ENCODE measurements at regions not wholly inside any gene's neighbourhood (a gene's known extent, or its start where the extent isn't known, plus 50 kb on each side); places are given as distances from the start of the nearest gene placed in this dataset.

GRCh38 chr2:60358476-60358875, 195.0 kb downstream of the BCL11A start:
- H3K9ac ChIP-seq (replicated peaks in 1 of 4; ENCODE audit: extremely low read depth in 1 of 4, low read depth in 3 of 4, low read length in 3 of 4) = no peak overlapping the region
- H2BK12ac ChIP-seq (ENCODE audit: low read depth, low read length) = no peak overlapping the region
- no peak overlapping the region for H3K4me3 ChIP-seq (ENCODE audit: extremely low read depth in 1 of 4, insufficient read depth in 2 of 4, low read depth in 3 of 4, low read length in 4 of 4)
- no peaks in the 10 kb centered on the region for H3K79me2 ChIP-seq (ENCODE audit: control insufficient read depth in 1 of 2, insufficient read depth in 2 of 2, low read length in 2 of 2)
- H3K56ac ChIP-seq (replicated peaks; ENCODE audit: insufficient read length, low read depth, low read length) = no peak overlapping the region
- H2BK20ac ChIP-seq (ENCODE audit: low read length) = no peak overlapping the region
- ChIA-PET POLR2A (ENCODE audit: partially characterized antibody) (no interaction called here), CTCF (ENCODE audit: partially characterized antibody) (interaction anchor here (0.9 to 1.0 kb wide), 2 partner anchors 62 to 81 kb away, joined by 3 to 5 read pairs; no protein-coding TSS in a partner anchor)
- no peak for TF ChIP-seq SAP30 (IDR thresholded peaks at IDR 0.05; ENCODE audit: insufficient read depth, insufficient replicate concordance, low read length)
- TF ChIP-seq HDAC6 (IDR thresholded peaks at IDR 0.05; ENCODE audit: low read depth, low read length) = no peak
- no peak for TF ChIP-seq PHF8 (conservative IDR thresholded peaks at IDR 0.05; ENCODE audit: low read depth, low read length)
- H2BK15ac ChIP-seq (ENCODE audit: low read length) = no peak overlapping the region
- no peaks in the 10 kb centered on the region; the same call in 1 of the 2 replicates for H3K23me2 ChIP-seq (ENCODE audit: low read depth, low read length)
- no peak overlapping the region for H2BK5ac ChIP-seq (ENCODE audit: low read depth, low read length)
- H3K9me3 ChIP-seq (ENCODE audit: insufficient read depth in 2 of 2, low read depth in 1 of 2, low read length in 1 of 2) = no peaks in the 10 kb centered on the region
- no peak overlapping the region for H3K23ac ChIP-seq (ENCODE audit: insufficient read length)
- no peaks in the 10 kb centered on the region for H3K27me3 ChIP-seq (replicated peaks in 1 of 4; ENCODE audit: control insufficient read depth in 3 of 4, extremely low read depth in 1 of 4, insufficient read depth in 3 of 4, low read length in 3 of 4)
- H4K5ac ChIP-seq (ENCODE audit: insufficient read length, low read depth, low read length) = no peak overlapping the region
- no peak overlapping the region for H3K14ac ChIP-seq (ENCODE audit: insufficient read length)
- H2AK5ac ChIP-seq (ENCODE audit: low read depth, low read length) = no peak overlapping the region
- H4K20me1 ChIP-seq (replicated peaks in 1 of 2; ENCODE audit: control insufficient read depth in 1 of 2, insufficient read depth in 2 of 2, low read length in 2 of 2) = no peaks in the 10 kb centered on the region
- no peak overlapping the region for H3K27ac ChIP-seq (ENCODE audit: low read depth, low read length)
- WGBS, 2 experiments (ENCODE audit: extremely low coverage in 1 of 2, insufficient coverage in 1 of 2, insufficient read length in 1 of 2, insufficient replicate concordance in 2 of 2, low coverage in 1 of 2, low lambda C conversion rate in 2 of 2, missing lambda C conversion rate in 1 of 2) = 84% methylated on average over 4 of the region's 4 CpGs; no CpG with 5 or more reads in 1 of the 2 experiments
- H2AFZ ChIP-seq (ENCODE audit: low read length) = no peak overlapping the region
- no peak for FAIRE-seq
- no peak overlapping the region for H3K18ac ChIP-seq (ENCODE audit: extremely low read depth, low read length)
- H3K4ac ChIP-seq (replicated peaks; ENCODE audit: insufficient read length, low read depth, low read length) = no peak overlapping the region
- H2BK120ac ChIP-seq (replicated peaks; ENCODE audit: low read depth, low read length) = no peak overlapping the region
- no peaks in the 10 kb centered on the region for H3K79me1 ChIP-seq (ENCODE audit: low read depth, low read length)
- DNase-seq (ENCODE audit: low read depth in 1 of 2, low spot score in 2 of 2) = no peak
- H4K91ac ChIP-seq (replicated peaks; ENCODE audit: insufficient read length, low read length) = no peak overlapping the region
- H3K4me2 ChIP-seq (ENCODE audit: insufficient read depth in 1 of 2, low read depth in 2 of 2, low read length in 2 of 2) = no peak overlapping the region
- no peak overlapping the region for H4K8ac ChIP-seq (ENCODE audit: extremely low read depth, insufficient read depth, low read length)
- no peaks in the 10 kb centered on the region; a peak in 4 of 7 replicates for H3K4me1 ChIP-seq (replicated peaks in 1 of 4; ENCODE audit: control insufficient read depth in 3 of 4, insufficient read depth in 4 of 4, low read length in 3 of 4)
- H3K36me3 ChIP-seq (ENCODE audit: control insufficient read depth in 2 of 4, insufficient read depth in 4 of 4, low read length in 3 of 4) = no peaks in the 10 kb centered on the region
